GM18499 (cell line): ENCODE measurements at regions not wholly inside any gene's neighbourhood (a gene's known extent, or its start where the extent isn't known, plus 50 kb on each side); places are given as distances from the start of the nearest gene placed in this dataset.

Source experiments
- ATAC-seq: cut with Tn5 transposase; IDR thresholded peaks from one replicate; pipeline ENCODE4 v1.9.1; 2021; ENCODE audit warnings: moderate number of reproducible peaks; ENCODE audit not compliant: insufficient read depth, unreplicated experiment

DNA sequence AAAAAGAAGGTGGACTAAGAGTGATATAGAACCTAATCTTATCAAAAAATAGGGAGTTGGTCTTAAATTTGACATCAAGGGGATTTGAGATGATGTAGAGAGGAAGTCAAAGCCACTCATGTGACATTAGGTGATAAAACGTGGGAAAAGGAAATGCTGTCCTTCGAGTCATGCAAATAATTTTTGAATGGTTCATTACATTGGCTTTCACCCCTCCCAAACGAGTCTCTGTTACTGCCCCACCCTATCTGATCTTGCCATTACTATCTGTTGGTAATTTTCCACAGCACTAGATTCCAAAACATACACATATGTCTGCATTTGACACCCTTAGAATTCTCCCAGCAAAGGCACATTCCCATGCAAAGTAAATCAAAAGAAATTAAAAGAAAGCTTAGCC lies 531.1 kb upstream of the ADAMTS5 start:
- no peak for ATAC-seq

DNA sequence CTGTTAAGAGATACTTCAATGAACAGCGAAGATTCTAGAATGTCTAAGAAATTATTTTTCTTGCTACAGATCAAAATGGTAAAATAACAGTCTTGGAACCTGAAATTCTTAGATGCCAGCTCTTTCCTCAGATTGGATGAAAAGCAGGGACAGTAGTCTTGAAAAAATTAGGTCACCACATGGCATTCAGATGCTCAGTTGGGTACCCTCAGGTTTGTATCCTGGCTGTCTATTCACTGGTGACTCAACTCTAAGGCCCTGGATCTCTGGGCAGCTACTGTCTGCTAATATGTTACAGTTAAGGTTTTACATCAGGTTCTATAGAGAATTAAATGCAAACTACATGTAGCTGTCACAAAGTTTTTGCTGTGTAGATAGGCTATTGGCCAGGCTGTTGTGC lies 528.9 kb upstream of the ADAMTS5 start:
- no peak for ATAC-seq

DNA sequence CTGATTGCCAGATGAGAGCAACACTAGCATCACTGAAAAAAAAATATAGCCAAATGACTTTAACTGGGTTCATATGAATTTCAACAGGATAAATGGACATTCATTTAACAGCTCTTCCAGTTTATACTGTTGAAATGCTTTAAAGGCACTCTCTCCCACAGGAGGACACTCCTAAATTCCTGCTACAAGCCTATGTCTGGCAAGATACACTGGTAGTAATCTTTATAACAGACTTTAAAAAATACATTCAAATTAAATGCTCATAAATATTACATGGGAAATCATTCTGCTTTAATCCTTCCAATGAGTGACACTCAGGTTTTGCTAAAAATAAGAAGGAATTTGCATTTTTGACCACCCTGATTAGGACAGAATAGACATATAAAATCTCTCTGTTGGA lies 526.7 kb upstream of the ADAMTS5 start:
- no peak for ATAC-seq

DNA sequence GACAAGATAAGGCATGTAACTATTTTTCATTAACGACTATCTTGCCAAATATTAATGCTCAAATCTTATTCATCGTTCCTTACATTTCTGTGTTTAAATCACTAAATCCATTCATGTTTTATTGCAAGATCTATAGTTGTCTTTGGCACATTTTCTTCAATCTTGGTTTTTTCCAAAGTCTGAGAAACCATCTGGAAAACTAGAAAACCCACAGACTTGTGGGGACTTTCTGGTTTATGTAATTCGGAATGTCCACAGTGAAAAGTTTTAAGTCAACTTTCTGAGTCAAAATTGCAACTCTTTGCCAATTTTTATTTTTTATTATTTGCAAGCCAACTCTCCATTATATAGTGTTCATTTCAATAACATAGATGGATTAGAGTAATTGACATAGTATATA lies 520.8 kb upstream of the ADAMTS5 start:
- ATAC-seq = no peak

DNA sequence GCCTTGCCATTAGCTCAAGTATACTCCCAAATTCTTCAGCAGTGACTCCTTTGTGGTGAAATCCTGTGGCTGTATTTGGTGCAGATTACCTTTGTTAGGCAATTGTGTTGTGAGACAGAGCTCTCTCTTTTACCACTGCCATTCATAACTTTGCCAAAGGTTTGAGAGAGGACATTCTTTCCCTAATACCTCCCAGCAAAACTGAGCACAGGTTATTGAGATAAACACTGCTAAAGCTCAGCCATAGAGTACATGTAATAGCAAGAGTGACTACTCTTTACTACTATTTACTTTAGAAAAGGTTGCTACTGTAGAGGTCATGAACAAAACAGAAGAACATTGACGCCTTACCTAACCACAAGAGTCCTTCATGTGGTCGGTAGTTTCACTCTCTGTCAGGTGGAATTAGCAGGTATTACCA lies 514.0 kb upstream of the ADAMTS5 start:
- ATAC-seq = no peak

DNA sequence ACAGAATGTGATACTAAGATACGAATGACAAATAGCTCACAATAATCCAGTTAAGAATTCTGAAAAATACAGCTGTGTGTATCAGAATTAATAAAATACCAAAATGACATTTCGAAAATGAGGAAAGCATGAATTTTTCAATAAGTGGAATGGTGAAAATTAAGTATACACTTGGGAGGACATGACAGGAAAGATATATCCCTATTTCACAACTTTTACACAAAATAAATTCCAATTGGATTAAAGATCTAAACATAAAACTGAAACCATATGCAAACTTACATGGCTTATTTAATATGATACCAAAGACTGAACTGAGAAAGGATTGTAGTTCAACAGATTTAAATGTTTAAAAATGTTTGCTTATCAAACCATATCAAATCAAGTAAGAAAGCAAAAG lies 510.4 kb upstream of the ADAMTS5 start:
- ATAC-seq = no peak

DNA sequence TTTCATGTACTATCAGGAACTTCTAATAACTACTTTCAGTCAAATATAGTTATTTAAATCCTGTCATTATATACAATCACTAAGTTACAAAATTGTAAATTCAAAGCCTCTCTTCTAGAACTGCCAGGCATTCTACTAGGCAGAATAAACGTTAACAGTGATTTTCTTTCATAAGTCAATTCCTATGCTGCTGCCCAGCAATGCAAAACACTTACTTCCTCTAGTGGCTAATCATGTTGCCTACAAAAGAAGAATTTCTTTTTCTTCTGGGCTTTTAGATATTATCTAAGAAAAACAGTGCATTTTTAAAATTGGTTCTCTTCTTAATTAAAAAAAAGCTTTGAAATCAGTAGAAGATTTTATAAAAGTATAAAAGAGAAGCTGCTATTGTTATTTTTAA lies 509.8 kb upstream of the ADAMTS5 start:
- no peak for ATAC-seq

DNA sequence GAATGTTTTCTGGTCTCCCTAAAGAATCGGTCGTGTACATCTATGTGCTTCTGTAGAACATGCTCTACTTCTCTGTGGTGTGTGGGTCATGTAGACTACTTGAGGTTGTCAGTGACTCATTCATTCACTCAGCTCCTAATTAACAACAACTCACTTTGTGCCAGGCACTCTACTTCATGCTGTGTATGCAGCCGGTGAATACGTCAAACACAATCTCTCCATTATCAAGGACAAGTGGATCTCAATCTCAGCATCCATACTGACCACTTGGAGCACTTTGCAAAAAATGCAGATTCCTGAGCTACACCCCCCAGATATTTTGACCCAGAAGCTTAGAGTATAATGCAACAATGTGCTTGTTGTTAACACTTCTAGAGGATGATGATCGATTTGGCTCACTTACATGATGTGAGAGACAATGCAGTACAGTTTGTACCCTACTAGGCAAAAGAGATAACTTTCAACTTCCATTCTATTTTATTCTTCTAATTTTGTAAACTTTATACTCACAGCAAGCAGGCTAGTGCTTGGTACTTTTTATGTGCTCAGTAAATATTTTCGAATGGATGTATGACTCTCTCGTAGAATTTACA lies 508.6 kb upstream of the ADAMTS5 start:
- no peak for ATAC-seq

DNA sequence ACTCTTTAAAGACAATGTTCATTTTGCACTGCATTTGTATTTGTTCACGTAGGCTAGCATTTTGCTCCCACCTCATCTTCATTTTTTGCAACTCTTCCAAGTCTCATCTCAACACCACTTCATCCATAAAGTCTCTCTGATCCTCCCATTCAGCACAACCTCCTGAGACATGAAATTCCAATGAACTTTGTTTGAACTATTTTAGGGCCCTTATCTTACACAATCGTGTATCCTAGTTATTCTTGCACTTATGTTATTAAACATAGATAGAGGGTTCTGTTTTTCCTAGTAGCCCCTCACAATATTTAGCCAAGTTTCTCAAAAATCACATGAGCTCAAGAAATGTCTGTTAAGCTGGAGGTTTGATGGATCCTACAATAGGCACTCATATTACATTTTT lies 500.5 kb upstream of the ADAMTS5 start:
- ATAC-seq = no peak

DNA sequence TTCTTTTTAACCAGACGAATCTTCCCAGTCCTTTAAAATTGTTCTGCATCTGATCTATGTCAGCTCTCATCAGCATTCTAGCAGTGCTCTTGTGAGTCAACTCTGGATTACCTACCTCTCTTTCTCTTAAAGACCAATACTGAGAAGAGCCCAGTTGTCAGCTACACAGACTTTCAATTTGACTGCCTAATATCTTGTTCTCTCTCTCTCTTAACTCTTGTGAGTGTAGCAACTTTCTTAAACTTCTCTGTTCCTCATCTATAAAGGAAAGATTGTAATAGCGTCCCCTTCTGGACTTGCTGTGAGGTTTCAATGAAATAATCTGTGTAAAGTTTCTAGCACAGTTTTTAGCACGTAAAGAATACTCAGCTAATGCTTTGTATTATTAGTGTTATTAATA lies 499.3 kb upstream of the ADAMTS5 start:
- no peak for ATAC-seq

DNA sequence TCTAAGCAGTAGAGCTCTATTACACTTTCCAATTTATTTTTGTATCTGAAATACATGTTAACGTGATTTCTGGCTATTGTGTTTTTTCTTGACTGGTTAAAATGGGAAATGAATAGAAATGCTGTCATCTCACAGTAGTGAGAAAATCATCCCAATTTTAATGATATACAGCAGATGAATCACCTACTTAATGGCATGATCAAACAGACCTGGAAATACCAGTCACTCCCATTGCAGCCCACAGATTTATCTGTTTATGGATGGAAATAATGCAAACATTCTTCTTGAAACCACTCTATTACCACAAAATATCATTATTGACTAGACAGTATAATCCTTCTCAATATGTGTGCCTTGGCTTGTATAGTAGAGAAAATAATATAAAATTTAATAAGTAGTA lies 497.8 kb upstream of the ADAMTS5 start:
- no peak for ATAC-seq

DNA sequence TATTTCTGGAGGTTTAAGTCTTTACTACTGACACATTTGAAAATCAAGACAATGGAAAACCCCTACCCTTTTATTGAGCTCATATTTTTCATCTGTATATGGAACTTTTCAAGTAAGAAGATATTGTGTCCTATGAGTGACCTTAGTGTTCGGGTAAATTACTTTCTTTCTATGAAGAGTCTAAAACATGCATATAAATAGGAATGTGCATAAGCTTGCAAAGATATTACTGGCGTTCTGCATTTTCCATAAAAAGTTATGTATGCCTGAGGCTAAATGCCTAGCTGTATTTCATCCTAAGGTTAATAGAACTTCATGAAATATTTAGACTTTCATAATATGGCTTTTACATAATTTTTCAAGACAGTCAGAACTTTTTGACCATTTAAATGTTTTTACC lies 495.8 kb upstream of the ADAMTS5 start:
- no peak for ATAC-seq

DNA sequence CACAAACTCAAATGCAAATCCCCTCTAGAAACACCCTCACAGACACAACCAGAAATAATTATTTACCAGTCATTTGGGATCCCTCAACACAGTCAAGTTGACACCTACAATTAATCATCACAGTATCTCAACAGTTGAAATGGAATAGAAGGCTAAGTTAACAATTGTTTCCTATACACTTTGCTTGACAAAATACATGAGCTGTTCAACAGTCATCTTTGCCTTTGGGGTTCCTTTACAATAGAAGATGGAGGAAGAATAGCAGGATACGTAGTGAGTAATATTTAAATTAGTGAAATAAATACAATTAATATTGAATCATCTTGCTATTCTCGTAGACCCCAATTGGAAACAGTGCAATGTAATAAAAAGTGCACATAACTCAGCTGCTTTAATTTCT lies 487.3 kb upstream of the ADAMTS5 start:
- no peak for ATAC-seq

DNA sequence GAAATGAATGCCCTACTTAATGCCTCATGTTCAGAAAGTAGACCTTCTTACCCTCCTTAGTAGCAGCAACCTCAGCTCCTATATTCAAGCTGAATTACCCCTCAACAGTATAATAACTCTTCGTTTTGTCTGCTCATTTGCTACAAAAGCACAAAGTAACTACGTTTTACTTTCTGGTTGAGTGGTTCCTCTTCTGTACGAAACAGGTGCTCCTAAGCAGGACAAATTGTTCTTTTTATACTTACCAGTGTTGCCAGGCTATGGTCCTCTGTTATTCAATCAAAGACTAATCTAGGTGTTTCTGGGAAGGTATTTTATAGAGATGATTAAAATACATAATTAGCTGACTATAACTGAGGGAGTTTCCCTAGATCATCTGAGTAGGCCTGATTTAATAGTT lies 484.2 kb upstream of the ADAMTS5 start:
- no peak for ATAC-seq

DNA sequence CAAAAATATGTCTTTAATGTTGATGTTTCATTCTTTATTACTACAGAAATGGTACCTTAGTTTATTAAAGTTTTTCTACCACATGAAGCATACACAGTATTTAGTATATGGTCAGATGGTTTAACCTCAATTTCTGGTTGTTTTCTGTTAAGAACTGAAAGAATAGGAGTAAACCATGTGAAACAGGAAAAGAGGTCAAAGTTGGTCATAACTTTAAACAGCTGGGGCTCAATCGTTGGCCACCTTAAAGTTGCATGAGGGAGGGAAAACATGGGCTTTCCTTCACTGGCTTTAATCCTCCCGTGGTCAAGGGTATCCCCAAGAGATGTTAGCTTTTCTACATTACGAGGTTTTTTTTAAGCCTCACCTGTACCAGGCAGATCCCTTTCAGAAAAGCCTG lies 483.3 kb upstream of the ADAMTS5 start:
- ATAC-seq = no peak

DNA sequence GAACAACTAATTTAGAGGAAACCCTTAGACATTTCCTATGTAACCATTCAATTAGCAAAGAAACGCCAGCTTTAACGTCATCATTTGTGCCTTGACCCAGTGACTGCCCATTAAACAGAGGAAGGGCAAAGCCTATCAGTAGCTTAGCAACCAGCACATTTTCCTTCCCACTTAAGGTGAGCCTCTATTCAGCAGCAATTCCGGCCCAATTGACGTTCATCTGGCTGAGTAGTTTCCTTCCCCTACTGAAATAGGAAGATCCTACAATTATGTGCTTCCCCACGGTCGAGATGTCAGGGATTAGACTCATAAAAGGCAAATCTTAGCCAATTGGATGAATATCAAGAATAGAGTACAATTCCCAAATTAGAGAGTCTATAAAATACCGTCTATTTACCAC lies 482.1 kb upstream of the ADAMTS5 start:
- no peak for ATAC-seq

DNA sequence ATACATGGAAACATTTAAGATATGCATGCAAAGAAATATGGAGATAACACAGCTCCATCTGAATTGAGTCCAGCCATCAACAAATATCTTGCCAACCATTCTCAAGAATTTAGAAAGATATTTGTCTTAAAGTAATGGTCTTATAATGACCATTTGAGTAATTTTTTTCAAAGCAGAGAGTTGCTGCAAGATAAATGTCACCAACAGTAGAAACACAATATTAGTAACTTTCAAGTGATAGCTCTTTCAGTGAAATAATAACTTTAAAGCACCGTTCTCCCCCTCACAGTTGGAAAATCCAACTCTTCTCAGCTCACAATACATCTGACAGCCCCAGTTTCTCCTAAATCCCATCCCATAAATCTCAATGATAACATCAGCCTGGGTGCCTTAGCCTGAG lies 481.0 kb upstream of the ADAMTS5 start:
- ATAC-seq = no peak

DNA sequence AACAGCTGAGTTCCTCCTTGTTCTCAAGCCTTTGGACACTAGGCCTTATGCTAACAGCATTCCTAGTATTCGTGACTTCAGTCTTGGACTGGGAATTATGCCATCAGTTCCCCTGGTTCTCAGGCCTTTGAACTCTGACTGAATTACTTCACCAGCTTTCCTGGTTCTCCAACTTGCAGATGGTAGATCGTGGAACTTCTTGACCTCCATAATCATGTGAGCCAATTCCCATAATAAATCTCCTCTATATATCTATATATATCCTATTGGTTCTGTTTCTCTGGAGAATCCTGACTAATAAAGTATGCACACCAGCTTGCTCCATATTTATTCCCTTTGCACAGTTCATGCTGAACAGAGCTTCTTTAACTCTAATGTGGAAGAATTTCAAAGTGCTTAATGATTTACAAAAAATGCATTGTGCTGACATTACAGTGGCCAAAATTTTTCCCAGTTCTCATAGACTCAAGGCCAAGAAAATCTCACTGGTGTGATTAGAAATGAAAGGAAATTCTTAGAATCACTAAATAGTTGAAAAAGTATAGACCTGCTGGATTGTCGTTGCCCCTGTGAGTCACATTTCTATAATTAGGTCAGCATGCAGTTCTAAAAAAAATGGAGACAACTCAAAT lies 462.9 kb upstream of the ADAMTS5 start:
- no peak for ATAC-seq

DNA sequence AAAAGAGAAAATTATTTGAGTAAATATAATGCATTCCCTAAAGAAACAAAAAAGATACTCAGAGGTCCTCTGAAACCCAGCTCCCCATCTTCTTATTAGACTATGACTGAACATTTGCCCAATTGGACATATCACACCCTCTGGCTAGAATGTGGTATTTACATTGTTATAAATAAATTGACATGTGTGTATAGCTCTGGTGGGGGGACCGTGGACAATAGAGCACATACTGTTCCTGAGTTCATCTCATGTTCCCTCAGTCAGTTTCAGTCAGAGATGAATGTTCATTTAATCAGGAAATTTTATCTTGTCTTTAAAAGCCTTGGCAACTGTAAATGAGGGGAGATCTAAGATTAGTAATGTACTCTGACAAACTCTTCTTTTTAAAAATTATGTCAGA lies 459.3 kb upstream of the ADAMTS5 start:
- no peak for ATAC-seq

DNA sequence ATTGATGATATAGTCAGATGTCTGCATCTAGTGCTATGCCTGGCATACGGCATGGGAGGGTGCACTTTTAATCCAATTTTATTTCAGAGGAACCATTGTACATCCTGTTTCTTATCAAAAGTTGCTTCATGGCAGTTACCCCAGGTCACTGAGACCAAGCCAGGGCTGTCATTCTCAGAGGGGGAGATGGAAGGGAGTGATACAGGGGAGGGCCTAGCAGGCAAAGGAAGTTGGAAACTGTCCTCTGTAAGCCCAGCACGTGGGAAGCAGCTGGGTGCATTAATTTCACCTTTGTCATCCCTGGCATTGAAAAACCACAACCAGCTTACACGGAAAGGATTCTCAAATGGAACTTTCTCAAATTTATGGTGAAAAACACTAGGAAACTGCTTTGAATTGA lies 458.7 kb upstream of the ADAMTS5 start:
- no peak for ATAC-seq

DNA sequence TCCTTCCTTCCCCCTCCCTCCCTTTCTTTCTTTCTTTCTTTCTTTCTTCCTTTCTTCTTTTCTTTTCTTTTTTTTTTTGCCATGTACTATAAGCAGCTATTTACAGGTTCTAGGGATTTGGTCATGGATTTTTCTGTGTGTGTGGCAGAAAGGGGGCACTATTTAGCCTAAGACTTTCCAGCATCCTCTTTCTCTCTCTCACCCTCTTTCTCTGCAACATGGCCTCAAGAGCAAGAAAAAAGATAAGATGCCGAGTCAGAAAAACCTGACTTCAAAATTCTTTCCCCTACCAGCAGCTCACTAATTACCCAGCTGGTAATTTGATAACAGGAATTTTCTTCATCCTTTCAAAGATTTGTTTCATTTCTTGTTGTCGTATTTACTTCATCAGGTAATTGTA lies 458.3 kb upstream of the ADAMTS5 start:
- no peak for ATAC-seq

DNA sequence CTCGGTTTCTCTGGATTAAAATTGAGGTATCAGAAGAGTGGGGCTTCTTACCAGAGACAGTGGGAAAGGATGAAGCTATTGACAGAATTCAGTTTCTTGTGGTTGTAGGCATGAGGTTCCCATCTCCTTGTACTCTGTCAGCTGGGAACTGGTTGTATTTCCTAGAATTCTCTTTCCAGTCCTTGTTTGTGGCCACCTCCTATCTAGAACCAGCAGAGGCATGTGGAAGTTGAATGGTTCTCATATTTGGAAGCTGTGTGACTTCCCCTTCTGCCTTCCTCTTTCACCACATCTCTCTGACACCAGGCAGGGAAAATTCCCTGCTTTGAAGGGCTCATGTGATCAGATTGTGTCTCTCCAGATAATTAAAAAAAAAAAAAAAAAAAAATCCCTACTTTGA lies 457.7 kb upstream of the ADAMTS5 start:
- no peak for ATAC-seq
